OCI-LY1 (cell line): ENCODE measurements at regions not wholly inside any gene's neighbourhood (a gene's known extent, or its start where the extent isn't known, plus 50 kb on each side); places are given as distances from the start of the nearest gene placed in this dataset.

Experiments used
- H2AFZ ChIP-seq: fragments of 200-600 bp; sonication (generic), shearing (Covaris generic); 2 replicates; pipeline ENCODE4 v1.6.0; 2014; ENCODE audit warnings: antibody characterized with exemption, mild to moderate bottlenecking, low read length
- H3F3A ChIP-seq: fragments of 200-600 bp; sonication (generic), shearing (Covaris generic); 2 replicates; pipeline ENCODE4 v1.6.0; 2014; ENCODE audit warnings: mild to moderate bottlenecking, antibody characterized with exemption, low read length, moderate library complexity; ENCODE audit not compliant: insufficient read depth
- H3K27ac ChIP-seq: fragments of 200-600 bp; sonication (generic); 2 replicates; pipeline ENCODE4 v1.5.1; 2014; ENCODE audit warnings: low read length, mixed run types, mild to moderate bottlenecking, low read depth; ENCODE audit not compliant: poor library complexity, severe bottlenecking
- H3K27me3 ChIP-seq: fragments of 200-600 bp; sonication (generic); 2 replicates; pipeline ENCODE4 v1.6.0; 2014; ENCODE audit warnings: antibody characterized with exemption, mild to moderate bottlenecking, low read length, moderate library complexity; ENCODE audit not compliant: insufficient read depth
- H3K36me3 ChIP-seq: fragments of 200-600 bp; sonication (generic); 2 replicates; pipeline ENCODE4 v1.6.1; 2014; ENCODE audit warnings: mild to moderate bottlenecking, antibody characterized with exemption, low read length, moderate library complexity, mixed read lengths; ENCODE audit not compliant: insufficient read depth
- H3K4me1 ChIP-seq: fragments of 200-600 bp; sonication (generic); 2 replicates; pipeline ENCODE4 v1.5.1; 2014; ENCODE audit warnings: mild to moderate bottlenecking, low read length, moderate library complexity; ENCODE audit not compliant: insufficient read depth, severe bottlenecking
- H3K4me2 ChIP-seq: fragments of 200-600 bp; sonication (generic), shearing (Covaris generic); 2 replicates; pipeline ENCODE4 v1.6.1; 2014; ENCODE audit warnings: low read length
- H3K4me3 ChIP-seq: fragments of 200-600 bp; sonication (generic); 2 replicates; pipeline ENCODE4 v1.5.1; 2014; ENCODE audit warnings: low read length, low read depth, mild to moderate bottlenecking, mixed read lengths; ENCODE audit not compliant: poor library complexity, severe bottlenecking
- H3K79me2 ChIP-seq: fragments of 200-600 bp; shearing (Covaris generic); 2 replicates; pipeline ENCODE4 v1.6.1; 2016; ENCODE audit warnings: mixed run types, low read length, mixed read lengths; ENCODE audit not compliant: insufficient read depth
- H3K9ac ChIP-seq: fragments of 200-600 bp; sonication (generic), shearing (Covaris generic); 2 replicates; pipeline ENCODE4 v1.6.1; 2014; ENCODE audit warnings: mild to moderate bottlenecking, low read length, mixed read lengths
- H3K9me2 ChIP-seq: fragments of 200-600 bp; sonication (generic), shearing (Covaris generic); 2 replicates; pipeline ENCODE4 v1.6.1; 2014; ENCODE audit warnings: low read depth, mild to moderate bottlenecking, low read length, mixed read lengths
- H3K9me3 ChIP-seq: fragments of 200-600 bp; shearing (Covaris generic); 2 replicates; pipeline ENCODE4 v1.6.1; 2014; ENCODE audit warnings: low read length, mixed read lengths
- H4K20me1 ChIP-seq: fragments of 200-600 bp; sonication (generic), shearing (Covaris generic); 2 replicates; pipeline ENCODE4 v1.6.0; 2016; ENCODE audit warnings: mild to moderate bottlenecking, low read length; ENCODE audit not compliant: insufficient read depth
- EZH2 ChIP-seq: fragments of 200-600 bp; sonication (generic), shearing (Covaris generic); IDR thresholded peaks from 2 replicates; pipeline ENCODE4 v1.8.0; 2017; ENCODE audit warnings: borderline replicate concordance, mixed run types, mild to moderate bottlenecking, antibody characterized with exemption, low read length, moderate library complexity, mixed read lengths
- TF ChIP-seq, protein P1 (sequence below): fragments of 200-600 bp; sonication (generic), shearing (Covaris generic); IDR thresholded peaks from 2 replicates; pipeline ENCODE4 v1.5.1; 2017; ENCODE audit warnings: mild to moderate bottlenecking, antibody characterized with exemption, low read length, moderate library complexity, mixed read lengths

DNA sequence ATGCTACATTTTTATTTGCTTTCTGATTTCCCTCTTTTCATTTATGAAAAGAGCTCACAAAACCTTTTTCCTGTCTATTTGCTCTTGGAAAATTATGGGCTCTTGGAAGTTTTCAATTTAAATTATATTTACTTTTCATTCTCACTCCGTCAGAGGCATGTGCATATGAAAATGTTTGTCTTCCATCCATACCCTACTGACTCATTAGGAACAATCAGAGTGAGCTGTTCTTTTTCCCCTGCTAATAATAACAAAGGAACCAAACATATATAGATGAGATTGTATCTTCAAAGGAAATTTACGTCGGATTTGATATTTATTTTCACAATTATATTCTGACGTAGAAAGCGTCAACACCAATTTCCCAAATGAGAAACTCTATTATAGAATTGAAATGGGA, 1101.2 kb downstream of the TSN start:
- no peaks in the 10 kb centered on the region for H3K36me3 ChIP-seq
- H3K9me3 ChIP-seq: no peaks in the 10 kb centered on the region
- no peak overlapping the region for H3K9ac ChIP-seq
- no peak overlapping the region for H3K4me2 ChIP-seq
- H3K27ac ChIP-seq: no peak overlapping the region
- no peaks in the 10 kb centered on the region for H4K20me1 ChIP-seq
- no peaks in the 10 kb centered on the region for H3F3A ChIP-seq
- H2AFZ ChIP-seq: no peak overlapping the region
- TF ChIP-seq, protein P1, sequence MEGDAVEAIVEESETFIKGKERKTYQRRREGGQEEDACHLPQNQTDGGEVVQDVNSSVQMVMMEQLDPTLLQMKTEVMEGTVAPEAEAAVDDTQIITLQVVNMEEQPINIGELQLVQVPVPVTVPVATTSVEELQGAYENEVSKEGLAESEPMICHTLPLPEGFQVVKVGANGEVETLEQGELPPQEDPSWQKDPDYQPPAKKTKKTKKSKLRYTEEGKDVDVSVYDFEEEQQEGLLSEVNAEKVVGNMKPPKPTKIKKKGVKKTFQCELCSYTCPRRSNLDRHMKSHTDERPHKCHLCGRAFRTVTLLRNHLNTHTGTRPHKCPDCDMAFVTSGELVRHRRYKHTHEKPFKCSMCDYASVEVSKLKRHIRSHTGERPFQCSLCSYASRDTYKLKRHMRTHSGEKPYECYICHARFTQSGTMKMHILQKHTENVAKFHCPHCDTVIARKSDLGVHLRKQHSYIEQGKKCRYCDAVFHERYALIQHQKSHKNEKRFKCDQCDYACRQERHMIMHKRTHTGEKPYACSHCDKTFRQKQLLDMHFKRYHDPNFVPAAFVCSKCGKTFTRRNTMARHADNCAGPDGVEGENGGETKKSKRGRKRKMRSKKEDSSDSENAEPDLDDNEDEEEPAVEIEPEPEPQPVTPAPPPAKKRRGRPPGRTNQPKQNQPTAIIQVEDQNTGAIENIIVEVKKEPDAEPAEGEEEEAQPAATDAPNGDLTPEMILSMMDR: no peak
- TF ChIP-seq EZH2: no peak
- no peak overlapping the region for H3K4me3 ChIP-seq
- no peaks in the 10 kb centered on the region for H3K27me3 ChIP-seq
- no peaks in the 10 kb centered on the region for H3K79me2 ChIP-seq
- H3K9me2 ChIP-seq: no peaks in the 10 kb centered on the region
- H3K4me1 ChIP-seq: no peaks in the 10 kb centered on the region

DNA sequence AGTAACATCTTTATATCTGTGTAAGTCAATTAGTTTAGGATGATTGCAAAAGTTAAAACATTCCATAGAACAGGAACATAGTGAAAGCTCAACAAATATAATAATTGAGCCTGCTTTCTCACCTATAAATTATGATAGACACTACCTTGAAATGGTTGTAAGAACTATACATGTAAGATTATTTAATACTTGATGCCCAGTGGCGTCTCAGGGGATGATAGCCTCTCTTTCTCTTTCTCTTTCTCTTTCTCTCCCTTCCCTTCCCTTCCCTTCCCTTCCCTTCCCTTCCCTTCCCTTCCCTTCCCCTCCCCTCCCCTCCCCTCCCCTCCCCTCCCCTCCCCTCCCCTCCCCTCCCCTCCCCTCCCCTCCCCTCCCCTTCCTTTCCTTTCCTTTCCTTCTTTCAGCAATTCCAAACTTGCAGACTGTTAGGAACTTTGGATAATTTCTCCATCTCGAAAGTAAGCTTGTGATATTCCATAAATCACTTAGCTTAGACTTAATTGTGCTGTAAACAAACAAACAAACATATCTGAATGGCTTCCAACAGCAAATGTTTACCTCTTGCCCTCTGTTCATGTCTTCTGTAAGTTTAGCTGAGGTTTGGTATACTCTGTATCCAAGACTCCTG, 1102.7 kb downstream of the TSN start:
- no peaks in the 10 kb centered on the region for H3K27me3 ChIP-seq
- no peaks in the 10 kb centered on the region for H3K4me1 ChIP-seq
- no peaks in the 10 kb centered on the region for H3K9me3 ChIP-seq
- H3F3A ChIP-seq: no peaks in the 10 kb centered on the region
- no peaks in the 10 kb centered on the region for H3K79me2 ChIP-seq
- no peaks in the 10 kb centered on the region for H4K20me1 ChIP-seq
- no peak for TF ChIP-seq EZH2
- TF ChIP-seq, protein P1: no peak
- no peak overlapping the region for H3K9ac ChIP-seq
- no peaks in the 10 kb centered on the region for H3K9me2 ChIP-seq
- H3K27ac ChIP-seq: no peak overlapping the region
- no peak overlapping the region for H3K4me3 ChIP-seq
- no peak overlapping the region for H3K4me2 ChIP-seq
- H3K36me3 ChIP-seq: no peaks in the 10 kb centered on the region
- no peak overlapping the region for H2AFZ ChIP-seq

DNA sequence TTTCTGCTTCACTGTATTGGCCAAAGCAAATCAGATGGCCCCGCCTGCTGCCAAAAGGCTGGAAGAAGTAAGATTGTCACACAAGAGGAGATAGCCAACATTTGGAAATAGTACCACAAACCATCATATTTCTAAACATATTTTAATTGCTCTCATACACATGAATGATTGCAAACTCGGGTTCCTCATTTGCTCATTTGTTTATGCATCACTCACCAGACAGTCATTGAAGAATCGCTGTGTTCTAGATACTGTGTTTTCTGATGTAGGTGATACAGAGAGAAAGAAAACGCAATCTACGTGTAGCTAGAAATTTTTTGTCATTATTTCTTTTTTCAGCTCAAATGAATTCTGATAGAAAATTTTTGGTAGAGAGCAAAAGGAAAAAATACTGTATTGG, 1103.4 kb downstream of the TSN start:
- Histone ChIP-seq H3K36me3 (no peaks in the 10 kb centered on the region), H3K4me2 (no peak overlapping the region), H3K9ac (no peak overlapping the region), H3K9me3 (no peaks in the 10 kb centered on the region), H3F3A (no peaks in the 10 kb centered on the region), H3K4me1 (no peaks in the 10 kb centered on the region), H3K4me3 (no peak overlapping the region), H2AFZ (no peak overlapping the region), H3K79me2 (no peaks in the 10 kb centered on the region), H3K27me3 (no peaks in the 10 kb centered on the region), H4K20me1 (no peaks in the 10 kb centered on the region), H3K27ac (no peak overlapping the region), H3K9me2 (no peaks in the 10 kb centered on the region)
- no peak for TF ChIP-seq EZH2
- TF ChIP-seq, protein P1: no peak
